ENCODE measurements at regions not wholly inside any gene's neighbourhood (a gene's known extent, or its start where the extent isn't known, plus 50 kb on each side); places are given as distances from the start of the nearest gene placed in this dataset.

DNA sequence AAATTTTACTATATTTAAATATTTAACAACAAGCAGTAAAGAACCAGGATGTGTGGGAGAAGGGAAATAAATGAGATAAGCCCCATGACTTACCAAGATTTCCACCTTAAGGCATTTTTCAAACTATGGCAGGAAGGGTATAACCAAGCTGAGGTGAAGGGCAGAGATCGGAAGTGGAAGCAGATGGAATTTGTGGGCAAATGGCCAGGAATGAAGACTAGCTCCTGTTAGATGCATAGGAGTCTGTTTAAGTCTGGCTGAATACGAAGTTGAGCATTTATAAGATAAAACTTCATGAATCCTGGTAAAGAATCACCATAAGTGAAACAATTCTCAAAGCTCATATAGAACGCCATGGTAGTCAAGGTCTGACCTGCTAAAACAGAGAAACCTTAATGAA is 163.5 kb downstream of the DIO2 start:
- Histone ChIP-seq H3T11ph (ENCODE audit: low read length) (no peak overlapping the region), H2BK15ac (ENCODE audit: low read depth, low read length) (no peak overlapping the region), H3K9ac (ENCODE audit: extremely low read depth, insufficient read length, low read length) (no peak overlapping the region), H2AFZ (ENCODE audit: low read length) (no peak overlapping the region), H3K27ac (ENCODE audit: insufficient read length, low read depth, low read length) (no peak overlapping the region), H3K79me1 (ENCODE audit: insufficient read depth, low read depth, low read length, poor library complexity, severe bottlenecking) (no peaks in the 10 kb centered on the region), H4K8ac (replicated peaks; ENCODE audit: insufficient read length, low read depth, low read length) (no peak overlapping the region), H3K9me3 (ENCODE audit: control insufficient read depth, low read depth, low read length) (no peaks in the 10 kb centered on the region), H2BK12ac (ENCODE audit: insufficient read length, low read depth, low read length) (no peak overlapping the region), H2BK20ac (ENCODE audit: low read depth, low read length, poor library complexity, severe bottlenecking) (no peak overlapping the region), H2BK120ac (ENCODE audit: low read depth, low read length, poor library complexity, severe bottlenecking) (no peak overlapping the region), H3K18ac (ENCODE audit: insufficient read length, low read depth, low read length) (no peak overlapping the region), H3K4me1 (ENCODE audit: insufficient read depth, low read length) (no peaks in the 10 kb centered on the region), H3K79me2 (ENCODE audit: insufficient read depth, low read length) (no peaks in the 10 kb centered on the region), H3K56ac (ENCODE audit: insufficient read length, low read depth, low read length) (no peak overlapping the region), H4K91ac (ENCODE audit: insufficient read length, low read depth, low read length) (no peak overlapping the region), H3K4ac (ENCODE audit: low read depth, low read length) (no peak overlapping the region), H3K27me3 (ENCODE audit: insufficient read depth, low read length) (no peaks in the 10 kb centered on the region), H2BK5ac (ENCODE audit: insufficient read length, low read length) (no peak overlapping the region), H4K20me1 (ENCODE audit: control insufficient read depth, insufficient read depth, insufficient read length) (no peaks in the 10 kb centered on the region), H3K14ac (ENCODE audit: insufficient read depth, low read length) (no peak overlapping the region), H3K23me2 (ENCODE audit: insufficient read length, low read depth, low read length, poor library complexity, severe bottlenecking) (no peaks in the 10 kb centered on the region), H3K23ac (ENCODE audit: insufficient read length, low read depth, low read length) (no peak overlapping the region), H2AK5ac (ENCODE audit: insufficient read length, low read length) (no peak overlapping the region), H3K4me2 (ENCODE audit: insufficient read depth, insufficient read length, low read length) (no peak overlapping the region), H4K5ac (ENCODE audit: insufficient read length, low read depth, low read length) (no peak overlapping the region)
- Mint-ChIP-seq H3K36me3 (ENCODE audit: insufficient read depth in 1 of 3, low read depth in 3 of 3) (peaks cover 0 to 5% (median 1%) of the 10 kb centered on the region in 3 experiments; a peak in 3 of 7 replicates), H3K27ac (no peak overlapping the region), H3K4me1 (peaks cover 3 to 6% of the 10 kb centered on the region in 2 experiments; a peak in 3 of 4 replicates), H3K9me3 (peaks cover 3 to 6% of the 10 kb centered on the region in 2 experiments; a peak in 3 of 5 replicates), H3K4me3 (no peak overlapping the region), H3K27me3 (ENCODE audit: low read depth) (peaks cover 2% of the 10 kb centered on the region; the same call in 1 of the 2 replicates)
- TF ChIP-seq, protein P1, sequence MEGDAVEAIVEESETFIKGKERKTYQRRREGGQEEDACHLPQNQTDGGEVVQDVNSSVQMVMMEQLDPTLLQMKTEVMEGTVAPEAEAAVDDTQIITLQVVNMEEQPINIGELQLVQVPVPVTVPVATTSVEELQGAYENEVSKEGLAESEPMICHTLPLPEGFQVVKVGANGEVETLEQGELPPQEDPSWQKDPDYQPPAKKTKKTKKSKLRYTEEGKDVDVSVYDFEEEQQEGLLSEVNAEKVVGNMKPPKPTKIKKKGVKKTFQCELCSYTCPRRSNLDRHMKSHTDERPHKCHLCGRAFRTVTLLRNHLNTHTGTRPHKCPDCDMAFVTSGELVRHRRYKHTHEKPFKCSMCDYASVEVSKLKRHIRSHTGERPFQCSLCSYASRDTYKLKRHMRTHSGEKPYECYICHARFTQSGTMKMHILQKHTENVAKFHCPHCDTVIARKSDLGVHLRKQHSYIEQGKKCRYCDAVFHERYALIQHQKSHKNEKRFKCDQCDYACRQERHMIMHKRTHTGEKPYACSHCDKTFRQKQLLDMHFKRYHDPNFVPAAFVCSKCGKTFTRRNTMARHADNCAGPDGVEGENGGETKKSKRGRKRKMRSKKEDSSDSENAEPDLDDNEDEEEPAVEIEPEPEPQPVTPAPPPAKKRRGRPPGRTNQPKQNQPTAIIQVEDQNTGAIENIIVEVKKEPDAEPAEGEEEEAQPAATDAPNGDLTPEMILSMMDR (conservative IDR thresholded peaks at IDR 0.05) = no peak
- no peak for DNase-seq
- no CpG with 5 or more reads among the region's 3 CpGs for WGBS (ENCODE audit: extremely low coverage, insufficient read length, low lambda C conversion rate)

All from H9 (cell line).